T1000 (cell line): ENCODE measurements at regions not wholly inside any gene's neighbourhood (a gene's known extent, or its start where the extent isn't known, plus 50 kb on each side); places are given as distances from the start of the nearest gene placed in this dataset.
"Not testable (repeated sequence)": the region's sequence is repeated elsewhere in the genome, so short reads cannot be mapped to it uniquely, and the experiment has no call there.

Source experiments
- DNase-seq: peaks from one replicate; lab custom pipeline; 2025; ENCODE audit warnings: mixed read lengths; lab: John Stamatoyannopoulos, UW

- DNase-seq, result no peak
Measured at GRCh38 chr9:32161209-32161608, 223.2 kb upstream of the ACO1 start.

GRCh38 chr9:32161720-32162119 is 222.7 kb upstream of the ACO1 start:
- no peak for DNase-seq

GRCh38 chr9:32166316-32166715 is 218.1 kb upstream of the ACO1 start:
- DNase-seq, result not testable (repeated sequence)

GRCh38 chr9:32171339-32171738 is 213.1 kb upstream of the ACO1 start:
- DNase-seq, result no peak

GRCh38 chr9:32172256-32172655 is 212.2 kb upstream of the ACO1 start:
- no peak for DNase-seq

GRCh38 chr9:32177396-32177795 is 207.0 kb upstream of the ACO1 start:
- no peak for DNase-seq

- DNase-seq, result no peak
Measured at GRCh38 chr9:32180597-32180996, 203.8 kb upstream of the ACO1 start.

GRCh38 chr9:32200241-32200640 is 184.2 kb upstream of the ACO1 start:
- no peak for DNase-seq

- DNase-seq, result no peak
Measured at GRCh38 chr9:32200896-32201295, 183.5 kb upstream of the ACO1 start.

GRCh38 chr9:32209164-32209563 is 175.3 kb upstream of the ACO1 start:
- not testable (repeated sequence) for DNase-seq

GRCh38 chr9:32218100-32218767 is 166.2 kb upstream of the ACO1 start:
- DNase-seq, result no peak

- DNase-seq, result no peak
Measured at GRCh38 chr9:32220750-32221149, 163.7 kb upstream of the ACO1 start.

- no peak for DNase-seq
Measured at GRCh38 chr9:32234451-32234850, 150.0 kb upstream of the ACO1 start.

- no peak for DNase-seq
Measured at GRCh38 chr9:32247168-32247567, 137.3 kb upstream of the ACO1 start.

GRCh38 chr9:32248189-32248712 is 136.2 kb upstream of the ACO1 start:
- no peak for DNase-seq

GRCh38 chr9:32251539-32251938 is 132.9 kb upstream of the ACO1 start:
- DNase-seq, result peak; percentile 22

GRCh38 chr9:32253731-32254130 is 130.7 kb upstream of the ACO1 start:
- DNase-seq, result no peak

GRCh38 chr9:32255026-32255425 is 129.4 kb upstream of the ACO1 start:
- no peak for DNase-seq

- DNase-seq, result no peak
Measured at GRCh38 chr9:32258482-32258881, 126.0 kb upstream of the ACO1 start.

- no peak for DNase-seq
Measured at GRCh38 chr9:32260151-32260862, 124.1 kb upstream of the ACO1 start.

GRCh38 chr9:32264170-32264864 is 120.1 kb upstream of the ACO1 start:
- no peak for DNase-seq

- DNase-seq, result no peak
Measured at GRCh38 chr9:32265037-32265436, 119.4 kb upstream of the ACO1 start.

GRCh38 chr9:32278991-32279390 is 105.5 kb upstream of the ACO1 start:
- DNase-seq, result no peak
